Mesenchymal stem cell (in vitro differentiated cells and primary cell): ENCODE measurements at regions not wholly inside any gene's neighbourhood (a gene's known extent, or its start where the extent isn't known, plus 50 kb on each side); places are given as distances from the start of the nearest gene placed in this dataset.

Experiments
- DNase-seq: peaks from one replicate; pipeline ENCODE4 v3.0.0-alpha.2; 2013
- H2AFZ ChIP-seq: one replicate; pipeline ENCODE4 v1.6.1; 2013; ENCODE audit warnings: low read depth, mild to moderate bottlenecking, control low read depth, inconsistent platforms, low read length, moderate library complexity
- H2AK5ac ChIP-seq: 2 replicates; pipeline ENCODE4 v1.6.1; 2013; ENCODE audit warnings: low read length, moderate library complexity, mild to moderate bottlenecking, inconsistent platforms; ENCODE audit not compliant: severe bottlenecking
- H2BK120ac ChIP-seq: one replicate; pipeline ENCODE4 v1.6.1; 2013; ENCODE audit warnings: low read depth, mild to moderate bottlenecking, inconsistent platforms, low read length, moderate library complexity
- H2BK12ac ChIP-seq, 2 experiments: one replicate each; pipeline ENCODE4 v1.6.1; 2013; ENCODE audit warnings: inconsistent platforms in 2 of 2, low read length in 2 of 2, mild to moderate bottlenecking in 2 of 2, moderate library complexity in 2 of 2, control low read depth in 1 of 2
- H2BK15ac ChIP-seq: one replicate; pipeline ENCODE4 v1.6.1; 2013; ENCODE audit warnings: mild to moderate bottlenecking, low read depth, inconsistent platforms; ENCODE audit not compliant: poor library complexity, severe bottlenecking
- H2BK5ac ChIP-seq: 2 replicates; pipeline ENCODE4 v1.6.1; 2013; ENCODE audit warnings: low read depth, mild to moderate bottlenecking, low read length, control low read depth, inconsistent platforms; ENCODE audit not compliant: poor library complexity, severe bottlenecking
- H3K14ac ChIP-seq, 2 experiments: one replicate each; pipeline ENCODE4 v1.6.1; 2013; ENCODE audit warnings: inconsistent platforms in 2 of 2, low read length in 2 of 2, control low read depth in 1 of 2, mild to moderate bottlenecking in 1 of 2, moderate library complexity in 1 of 2
- H3K18ac ChIP-seq, 2 experiments: one replicate each; pipeline ENCODE4 v1.6.1; 2013; ENCODE audit warnings: inconsistent platforms in 2 of 2, low read length in 2 of 2, control low read depth in 1 of 2, low read depth in 1 of 2, mild to moderate bottlenecking in 1 of 2
- H3K23ac ChIP-seq, 2 experiments: one replicate each; pipeline ENCODE4 v1.6.1; 2013; ENCODE audit warnings: inconsistent platforms in 2 of 2, low read length in 2 of 2, mild to moderate bottlenecking in 2 of 2, moderate library complexity in 2 of 2, control low read depth in 1 of 2
- H3K27ac ChIP-seq: 2 replicates; pipeline ENCODE4 v1.5.1; 2013; ENCODE audit warnings: mild to moderate bottlenecking, moderate library complexity, low read length, control low read depth, inconsistent platforms; ENCODE audit not compliant: poor library complexity, severe bottlenecking
- H3K27me3 ChIP-seq, 2 experiments: 2 replicates each; pipeline versions ENCODE4 v1.6.1 to v1.7.0; 2013; ENCODE audit warnings: low read length in 2 of 2, mild to moderate bottlenecking in 2 of 2, moderate library complexity in 2 of 2, control low read depth in 1 of 2, inconsistent platforms in 1 of 2; ENCODE audit not compliant: control insufficient read depth in 1 of 2, insufficient read depth in 1 of 2
- H3K36me3 ChIP-seq, 2 experiments: 2 replicates each; pipeline versions ENCODE4 v1.6.1 to v1.7.0; 2013; ENCODE audit warnings: low read length in 2 of 2, control low read depth in 1 of 2, inconsistent platforms in 1 of 2, low read depth in 1 of 2, mild to moderate bottlenecking in 1 of 2; ENCODE audit not compliant: insufficient read depth in 2 of 2, control insufficient read depth in 1 of 2
- H3K4ac ChIP-seq, 2 experiments: one replicate each; pipeline ENCODE4 v1.6.1; 2013; ENCODE audit warnings: inconsistent platforms in 2 of 2, low read length in 2 of 2, mild to moderate bottlenecking in 2 of 2, moderate library complexity in 2 of 2, control low read depth in 1 of 2, low read depth in 1 of 2
- H3K4me1 ChIP-seq: 2 replicates; pipeline ENCODE4 v1.6.1; 2013; ENCODE audit warnings: low read depth, low read length, control low read depth; ENCODE audit not compliant: control insufficient read depth, insufficient read depth
- H3K4me2 ChIP-seq: 2 replicates; pipeline ENCODE4 v1.6.1; 2013; ENCODE audit warnings: low read length, mild to moderate bottlenecking, inconsistent platforms; ENCODE audit not compliant: poor library complexity, severe bottlenecking
- H3K4me3 ChIP-seq, 2 experiments: 2 replicates each; pipeline versions ENCODE4 v1.5.1 to v1.7.0; 2013; ENCODE audit warnings: low read length in 2 of 2, mild to moderate bottlenecking in 2 of 2, control low read depth in 1 of 2, low read depth in 1 of 2; ENCODE audit not compliant: insufficient read depth in 1 of 2
- H3K79me1 ChIP-seq: replicated peaks from 2 replicates; pipeline ENCODE4 v1.6.1; 2013; ENCODE audit warnings: mild to moderate bottlenecking, control low read depth, low read length, inconsistent platforms; ENCODE audit not compliant: poor library complexity, severe bottlenecking
- H3K9ac ChIP-seq: 2 replicates; pipeline ENCODE4 v1.7.0; 2013; ENCODE audit warnings: mild to moderate bottlenecking, low read length, moderate library complexity
- H3K9me3 ChIP-seq: 2 replicates; pipeline ENCODE4 v1.7.0; 2013; ENCODE audit warnings: mild to moderate bottlenecking, low read length; ENCODE audit not compliant: control insufficient read depth
- H4K8ac ChIP-seq: one replicate; pipeline ENCODE4 v1.6.1; 2013; ENCODE audit warnings: inconsistent platforms, mild to moderate bottlenecking, low read length, moderate library complexity
- H4K91ac ChIP-seq: one replicate; pipeline ENCODE4 v1.6.1; 2013; ENCODE audit warnings: mild to moderate bottlenecking, low read length, inconsistent platforms
- WGBS: methylation state at CpG from one replicate; pipeline ENCODE4 v1.1.7; 2013; ENCODE audit warnings: mixed read lengths; 5-methylcytosine and 5-hydroxymethylcytosine counted together

DNA sequence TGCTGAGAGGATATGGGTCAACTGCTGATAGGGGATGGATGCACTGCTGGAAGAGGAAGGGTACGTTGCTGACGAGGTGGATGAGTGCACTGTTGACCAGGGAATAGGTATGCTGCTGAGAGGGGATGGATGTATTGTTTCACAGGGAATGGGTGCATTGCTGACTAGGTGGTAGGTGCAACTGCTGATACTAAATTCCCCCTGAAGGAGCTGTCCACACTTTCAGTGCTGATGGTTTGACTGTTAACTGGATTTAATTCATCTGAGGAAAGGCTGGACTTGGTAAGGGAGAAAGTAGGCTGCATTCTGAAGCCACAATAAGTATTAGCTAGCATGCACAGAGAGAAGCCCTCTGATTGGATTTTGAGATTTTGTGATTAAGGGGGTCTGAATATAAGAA is 1196.8 kb upstream of the PHF14 start:
- Histone ChIP-seq H2BK120ac (no peak overlapping the region), H3K4me1 (no peaks in the 10 kb centered on the region), H3K79me1 (no peaks in the 10 kb centered on the region), H3K27ac (no peak overlapping the region), H3K18ac (no peak overlapping the region), H2BK5ac (no peak overlapping the region), H3K23ac (no peak overlapping the region), H3K27me3 (no peaks in the 10 kb centered on the region), H2BK15ac (no peak overlapping the region), H3K36me3 (no peaks in the 10 kb centered on the region), H2AK5ac (no peak overlapping the region), H3K4me3 (no peak overlapping the region), H4K91ac (no peak overlapping the region), H3K9ac (no peak overlapping the region), H3K4me2 (no peak overlapping the region), H2AFZ (no peak overlapping the region), H3K9me3 (peaks cover 40% of the 10 kb centered on the region), H4K8ac (no peak overlapping the region), H3K14ac (no peak overlapping the region), H2BK12ac (no peak overlapping the region), H3K4ac (no peak overlapping the region)
- no peak for DNase-seq
- WGBS = 75% methylated on average over 2 of the region's 2 CpGs

DNA sequence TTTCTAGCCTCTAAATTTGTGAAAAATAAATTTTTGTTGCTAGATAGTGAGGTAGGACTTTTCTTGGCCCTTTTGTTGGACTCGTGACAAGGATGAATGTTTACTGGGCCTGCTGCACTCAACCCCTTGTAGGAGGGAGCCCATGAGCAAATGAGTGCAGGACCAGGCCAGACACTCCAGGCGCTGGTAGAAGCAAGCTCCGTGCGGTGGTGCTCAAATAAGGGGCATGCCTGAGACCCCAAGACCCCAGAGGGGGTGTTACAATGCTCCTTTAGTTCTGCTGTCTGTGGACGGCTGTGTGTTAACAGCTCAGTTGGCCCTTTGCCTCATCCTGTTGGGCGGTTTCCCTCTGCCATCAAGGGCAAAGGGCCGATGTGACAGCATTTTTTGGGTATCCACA is 1195.3 kb upstream of the PHF14 start:
- peaks cover 37% of the 10 kb centered on the region for H3K9me3 ChIP-seq
- no peaks in the 10 kb centered on the region for H3K79me1 ChIP-seq
- no peak overlapping the region for H3K27ac ChIP-seq
- H2BK120ac ChIP-seq = no peak overlapping the region
- H3K18ac ChIP-seq = no peak overlapping the region
- WGBS = 86% methylated on average over 7 of the region's 7 CpGs
- no peaks in the 10 kb centered on the region for H3K4me1 ChIP-seq
- H2BK12ac ChIP-seq = no peak overlapping the region
- H2BK5ac ChIP-seq = no peak overlapping the region
- H3K4me2 ChIP-seq = no peak overlapping the region
- no peak overlapping the region for H3K14ac ChIP-seq
- DNase-seq = no peak
- no peak overlapping the region for H3K4ac ChIP-seq
- H4K8ac ChIP-seq = no peak overlapping the region
- no peak overlapping the region for H3K4me3 ChIP-seq
- no peak overlapping the region for H2BK15ac ChIP-seq
- no peak overlapping the region for H3K23ac ChIP-seq
- H2AFZ ChIP-seq = no peak overlapping the region
- no peaks in the 10 kb centered on the region for H3K27me3 ChIP-seq
- H2AK5ac ChIP-seq = no peak overlapping the region
- no peaks in the 10 kb centered on the region for H3K36me3 ChIP-seq
- no peak overlapping the region for H4K91ac ChIP-seq
- no peak overlapping the region for H3K9ac ChIP-seq

DNA sequence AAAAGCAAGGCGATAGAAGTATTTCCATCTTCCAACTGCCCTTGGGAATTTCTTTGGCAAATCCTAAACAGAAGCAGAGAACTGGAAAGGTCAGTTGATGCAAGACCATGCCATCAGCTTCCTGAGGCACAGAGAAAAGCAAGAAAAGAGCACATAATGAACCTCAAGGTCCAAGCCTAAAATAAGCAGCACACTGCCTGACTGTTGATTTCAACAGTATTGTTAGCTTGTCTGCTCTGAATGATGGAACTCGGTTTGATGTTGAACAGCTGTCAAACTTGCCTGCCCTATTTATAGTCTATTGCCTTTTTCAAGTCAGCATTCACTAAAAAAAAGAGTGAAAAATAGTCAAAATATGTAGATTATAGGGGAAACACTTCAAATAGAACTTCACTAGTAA is 1192.0 kb upstream of the PHF14 start:
- no peak overlapping the region for H3K4me2 ChIP-seq
- H2BK120ac ChIP-seq = no peak overlapping the region
- no peak overlapping the region for H2AFZ ChIP-seq
- no peak overlapping the region for H2BK15ac ChIP-seq
- H3K9ac ChIP-seq = no peak overlapping the region
- no peak for DNase-seq
- peaks cover 47% of the 10 kb centered on the region for H3K9me3 ChIP-seq
- H3K79me1 ChIP-seq = no peaks in the 10 kb centered on the region
- no peak overlapping the region for H2BK12ac ChIP-seq
- 94% methylated on average over 1 of the region's 2 CpGs for WGBS
- H3K27me3 ChIP-seq = no peaks in the 10 kb centered on the region
- H4K91ac ChIP-seq = no peak overlapping the region
- H3K27ac ChIP-seq = no peak overlapping the region
- no peak overlapping the region for H3K18ac ChIP-seq
- H3K4me3 ChIP-seq = no peak overlapping the region
- H3K4ac ChIP-seq = no peak overlapping the region
- H4K8ac ChIP-seq = no peak overlapping the region
- H3K4me1 ChIP-seq = no peaks in the 10 kb centered on the region
- H2AK5ac ChIP-seq = no peak overlapping the region
- H3K36me3 ChIP-seq = no peaks in the 10 kb centered on the region
- H2BK5ac ChIP-seq = no peak overlapping the region
- no peak overlapping the region for H3K23ac ChIP-seq
- no peak overlapping the region for H3K14ac ChIP-seq

DNA sequence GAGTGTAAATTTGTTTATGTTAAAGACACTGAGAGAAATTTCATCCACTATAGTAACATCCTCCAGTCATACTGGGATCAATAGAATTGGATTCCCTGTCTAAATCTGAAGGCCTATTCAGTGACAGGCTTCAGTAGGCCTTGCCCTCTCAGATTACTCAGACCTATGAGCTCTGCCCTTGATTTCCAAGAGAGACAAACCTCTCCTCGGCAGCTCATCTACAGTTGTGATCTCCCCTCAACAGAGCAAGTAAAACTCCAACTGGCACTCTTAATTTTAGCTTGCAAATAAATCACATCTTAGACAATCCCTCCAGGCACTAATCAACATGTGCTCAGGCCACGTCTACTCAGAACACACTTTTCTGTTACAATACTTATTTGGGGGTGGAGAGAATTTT is 1191.4 kb upstream of the PHF14 start:
- Histone ChIP-seq H3K4ac (no peak overlapping the region), H3K79me1 (no peaks in the 10 kb centered on the region), H3K4me1 (no peaks in the 10 kb centered on the region), H2BK12ac (no peak overlapping the region), H4K91ac (no peak overlapping the region), H3K4me2 (no peak overlapping the region), H2BK5ac (no peak overlapping the region), H3K36me3 (no peaks in the 10 kb centered on the region), H2BK15ac (no peak overlapping the region), H3K18ac (no peak overlapping the region), H4K8ac (no peak overlapping the region), H3K27me3 (no peaks in the 10 kb centered on the region), H3K23ac (no peak overlapping the region), H3K9ac (no peak overlapping the region), H3K27ac (no peak overlapping the region), H2AFZ (no peak overlapping the region), H2AK5ac (no peak overlapping the region), H3K14ac (no peak overlapping the region), H2BK120ac (no peak overlapping the region), H3K4me3 (no peak overlapping the region), H3K9me3 (peaks cover 42% of the 10 kb centered on the region)
- WGBS = 83% methylated on average over 1 of the region's 2 CpGs
- DNase-seq = no peak
